ENCODE measurements at regions not wholly inside any gene's neighbourhood (a gene's known extent, or its start where the extent isn't known, plus 50 kb on each side); places are given as distances from the start of the nearest gene placed in this dataset.
"Not testable (repeated sequence)": the region's sequence is repeated elsewhere in the genome, so short reads cannot be mapped to it uniquely, and the experiment has no call there.

DNA sequence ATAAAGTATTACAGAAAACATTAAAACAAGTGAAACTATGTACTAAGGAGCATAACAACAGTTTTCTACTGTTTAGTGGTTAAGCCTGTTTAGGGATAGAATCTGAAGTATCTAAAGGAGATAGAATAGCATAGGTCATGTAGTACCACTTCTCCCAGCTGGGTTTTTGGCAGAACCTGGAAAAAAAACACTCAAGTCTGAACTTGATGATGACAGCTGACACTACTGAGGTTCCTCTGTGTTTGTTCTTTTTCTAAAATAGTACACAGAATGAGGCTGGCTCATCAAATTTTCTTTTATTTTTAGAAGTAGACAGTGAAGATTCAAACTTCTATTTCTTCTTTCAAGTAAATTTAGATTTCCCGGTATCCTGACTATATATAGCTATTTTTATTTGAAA is 203.8 kb upstream of the ACO1 start:
- H3K9me3 ChIP-seq = no peaks in the 10 kb centered on the region
- H3K27ac ChIP-seq = no peak overlapping the region
- H3K4me3 ChIP-seq = no peak overlapping the region
- no peaks in the 10 kb centered on the region for H3K27me3 ChIP-seq
- intact Hi-C loops (cut with DNase I) = no loop called here
- no peaks in the 10 kb centered on the region for H3K4me1 ChIP-seq
- no peak for ATAC-seq
- no peaks in the 10 kb centered on the region for H3K36me3 ChIP-seq
- TF ChIP-seq, protein P1, sequence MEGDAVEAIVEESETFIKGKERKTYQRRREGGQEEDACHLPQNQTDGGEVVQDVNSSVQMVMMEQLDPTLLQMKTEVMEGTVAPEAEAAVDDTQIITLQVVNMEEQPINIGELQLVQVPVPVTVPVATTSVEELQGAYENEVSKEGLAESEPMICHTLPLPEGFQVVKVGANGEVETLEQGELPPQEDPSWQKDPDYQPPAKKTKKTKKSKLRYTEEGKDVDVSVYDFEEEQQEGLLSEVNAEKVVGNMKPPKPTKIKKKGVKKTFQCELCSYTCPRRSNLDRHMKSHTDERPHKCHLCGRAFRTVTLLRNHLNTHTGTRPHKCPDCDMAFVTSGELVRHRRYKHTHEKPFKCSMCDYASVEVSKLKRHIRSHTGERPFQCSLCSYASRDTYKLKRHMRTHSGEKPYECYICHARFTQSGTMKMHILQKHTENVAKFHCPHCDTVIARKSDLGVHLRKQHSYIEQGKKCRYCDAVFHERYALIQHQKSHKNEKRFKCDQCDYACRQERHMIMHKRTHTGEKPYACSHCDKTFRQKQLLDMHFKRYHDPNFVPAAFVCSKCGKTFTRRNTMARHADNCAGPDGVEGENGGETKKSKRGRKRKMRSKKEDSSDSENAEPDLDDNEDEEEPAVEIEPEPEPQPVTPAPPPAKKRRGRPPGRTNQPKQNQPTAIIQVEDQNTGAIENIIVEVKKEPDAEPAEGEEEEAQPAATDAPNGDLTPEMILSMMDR (IDR thresholded peaks at IDR 0.05) = no peak
- DNase-seq = peak in 1 of 4 donors; percentile 2

DNA sequence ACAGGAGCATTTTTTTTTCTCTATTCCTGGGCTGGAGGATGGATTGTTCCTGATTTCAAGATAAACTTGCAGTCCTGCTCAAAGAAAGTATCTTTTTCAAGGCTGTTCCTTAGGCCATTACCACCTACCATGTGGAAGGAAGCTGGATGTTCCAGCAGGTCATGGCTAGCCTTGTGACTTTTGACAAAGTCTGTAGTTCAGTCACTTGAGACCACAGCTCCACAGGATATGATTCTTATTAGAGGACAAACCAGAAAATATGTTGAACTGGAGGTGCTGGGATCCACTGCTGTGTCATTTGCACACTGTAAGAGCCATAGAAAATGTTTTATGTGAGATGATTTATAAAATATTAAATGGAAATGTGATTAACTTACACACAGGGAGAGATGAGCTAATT is 184.2 kb upstream of the ACO1 start:
- Histone ChIP-seq H3K27me3 (no peaks in the 10 kb centered on the region), H3K27ac (no peak overlapping the region), H3K4me1 (no peaks in the 10 kb centered on the region), H3K36me3 (no peaks in the 10 kb centered on the region), H3K4me3 (no peak overlapping the region), H3K9me3 (no peaks in the 10 kb centered on the region)
- ATAC-seq (no peak), DNase-seq (no peak)
- TF ChIP-seq, protein P1 (IDR thresholded peaks at IDR 0.05) = no peak
- intact Hi-C loops (cut with DNase I) = no loop called here

DNA sequence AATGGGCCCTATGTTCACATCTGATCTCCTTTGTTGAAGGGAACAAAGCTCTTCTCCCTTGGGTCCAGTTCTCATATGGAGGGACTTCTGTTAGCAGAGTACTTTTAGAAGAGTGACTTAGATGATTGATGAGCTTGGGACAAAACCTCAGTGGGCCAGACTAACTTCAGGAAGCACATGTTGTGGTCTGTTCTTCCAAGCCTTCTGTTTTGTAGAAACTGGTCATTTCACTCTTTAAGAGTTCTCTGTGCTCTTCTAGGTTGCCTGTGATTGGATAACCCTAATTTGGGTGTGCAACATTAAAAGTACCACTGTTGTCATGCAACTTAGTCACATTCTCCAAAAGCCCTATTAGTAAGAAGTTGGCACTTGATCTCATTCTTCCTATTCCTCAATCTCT is 183.5 kb upstream of the ACO1 start:
- no peaks in the 10 kb centered on the region for H3K27me3 ChIP-seq
- intact Hi-C loops (cut with DNase I) = no loop called here
- TF ChIP-seq, protein P1 (IDR thresholded peaks at IDR 0.05) = no peak
- no peak for DNase-seq
- H3K4me1 ChIP-seq = no peaks in the 10 kb centered on the region
- H3K4me3 ChIP-seq = no peak overlapping the region
- H3K9me3 ChIP-seq = no peaks in the 10 kb centered on the region
- ATAC-seq = no peak
- no peaks in the 10 kb centered on the region for H3K36me3 ChIP-seq
- no peak overlapping the region for H3K27ac ChIP-seq

DNA sequence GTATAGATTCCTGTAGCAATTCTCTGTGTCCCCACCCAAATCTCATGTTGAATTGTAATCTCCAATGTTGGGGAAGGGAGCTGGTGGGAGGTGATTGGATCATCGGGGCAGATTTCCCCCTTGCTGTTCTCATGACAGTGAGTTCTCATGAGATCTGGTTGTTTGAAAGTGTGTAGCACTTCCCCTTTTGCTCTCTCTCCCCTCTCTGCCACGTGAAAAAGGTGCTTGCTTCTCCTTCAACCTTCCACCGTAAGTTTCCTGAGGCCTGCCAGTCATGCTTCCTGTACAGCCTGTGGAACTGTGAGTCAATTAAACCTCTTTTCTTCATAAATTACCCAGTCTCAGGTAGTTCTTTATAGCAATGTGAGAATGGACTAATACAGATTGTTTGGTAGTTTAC is 175.3 kb upstream of the ACO1 start:
- H3K4me3 ChIP-seq; H3K27ac ChIP-seq; intact Hi-C loops (cut with DNase I); H3K36me3 ChIP-seq; H3K4me1 ChIP-seq; H3K27me3 ChIP-seq; DNase-seq; ATAC-seq; H3K9me3 ChIP-seq: not testable (repeated sequence)

DNA sequence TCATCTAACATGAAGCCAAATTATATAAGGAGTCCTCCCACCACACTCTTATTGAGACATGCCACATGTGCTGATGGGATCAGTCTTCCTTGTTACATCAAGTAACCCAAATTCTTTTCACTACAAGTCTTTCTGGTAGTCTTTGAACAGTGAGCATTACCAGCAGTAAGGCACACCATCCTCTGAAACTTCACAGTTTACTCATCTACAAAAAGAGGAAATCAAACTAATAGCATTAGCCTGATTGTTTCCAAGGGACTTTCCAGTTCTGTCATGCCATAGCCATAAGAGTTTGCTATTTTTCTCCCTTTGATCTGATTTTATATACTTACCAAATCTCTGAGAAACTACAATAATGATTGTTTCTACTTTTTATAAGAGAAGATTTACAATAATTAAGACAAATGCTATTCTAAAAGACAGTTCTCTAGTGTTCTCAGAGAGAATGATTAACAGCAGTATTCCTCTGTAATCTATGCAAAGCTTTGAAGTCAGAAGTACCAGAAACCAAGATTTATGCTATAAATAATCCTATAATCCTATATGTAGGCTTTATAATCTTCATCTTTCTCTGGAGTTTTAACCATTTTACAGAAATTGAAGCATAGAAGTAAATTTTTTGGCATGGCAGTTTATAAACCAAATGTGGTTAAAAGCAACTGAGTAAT is 166.2 kb upstream of the ACO1 start:
- Histone ChIP-seq H3K4me3 (no peak overlapping the region), H3K4me1 (no peaks in the 10 kb centered on the region), H3K9me3 (peaks cover 0 to 1% of the 10 kb centered on the region in 2 donors), H3K27ac (no peak overlapping the region), H3K27me3 (no peaks in the 10 kb centered on the region), H3K36me3 (no peaks in the 10 kb centered on the region)
- ATAC-seq (no peak), DNase-seq (no peak)
- intact Hi-C loops (cut with DNase I) = no loop called here
- TF ChIP-seq, protein P1 (IDR thresholded peaks at IDR 0.05) = no peak

DNA sequence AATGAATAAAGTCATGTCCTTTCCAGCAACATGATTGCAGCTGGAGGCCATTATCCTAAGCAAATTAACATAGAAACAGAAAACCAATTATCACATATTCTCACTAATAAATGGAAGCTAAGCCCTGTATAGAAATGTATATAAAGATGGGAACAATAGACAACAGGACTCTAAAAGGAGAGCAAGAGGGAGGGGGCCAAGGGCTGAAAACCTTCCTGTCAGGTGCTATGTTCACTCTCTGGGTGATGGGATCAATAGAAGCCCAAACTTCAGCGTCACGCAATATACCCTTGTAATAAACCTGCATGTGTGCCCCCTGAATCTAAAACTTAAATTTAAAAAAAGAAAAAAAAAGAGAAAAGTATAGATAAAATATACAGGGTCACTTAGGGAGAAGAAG is 163.7 kb upstream of the ACO1 start:
- no peak for DNase-seq
- H3K27ac ChIP-seq = no peak overlapping the region
- no peak for ATAC-seq
- TF ChIP-seq, protein P1 (IDR thresholded peaks at IDR 0.05) = no peak
- no peak overlapping the region for H3K4me3 ChIP-seq
- H3K4me1 ChIP-seq = no peaks in the 10 kb centered on the region
- intact Hi-C loops (cut with DNase I) = no loop called here
- H3K27me3 ChIP-seq = no peaks in the 10 kb centered on the region
- peaks cover 0 to 1% of the 10 kb centered on the region in 2 donors for H3K9me3 ChIP-seq
- H3K36me3 ChIP-seq = no peaks in the 10 kb centered on the region
